PC-3 (cell line): ENCODE measurements at regions not wholly inside any gene's neighbourhood (a gene's known extent, or its start where the extent isn't known, plus 50 kb on each side); places are given as distances from the start of the nearest gene placed in this dataset.

Source experiments
- CTCF ChIP-seq: fragments of 300-600 bp; sonication (generic); conservative IDR thresholded peaks from 2 replicates; pipeline ENCODE4 v1.5.1; 2017; ENCODE audit warnings: antibody characterized with exemption, low read depth, mild to moderate bottlenecking, low read length
- EZH2 ChIP-seq: fragments of 300-600 bp; sonication (generic); IDR thresholded peaks from one replicate; pipeline ENCODE4 v1.6.1; 2017; ENCODE audit warnings: antibody characterized with exemption, mild to moderate bottlenecking, low read length; ENCODE audit not compliant: unreplicated experiment
- EZH2phosphoT487 ChIP-seq: fragments of 300-600 bp; sonication (generic); IDR thresholded peaks from 2 replicates; pipeline ENCODE4 v1.6.1; 2018; ENCODE audit warnings: mild to moderate bottlenecking, antibody characterized with exemption, low read length, borderline replicate concordance

DNA sequence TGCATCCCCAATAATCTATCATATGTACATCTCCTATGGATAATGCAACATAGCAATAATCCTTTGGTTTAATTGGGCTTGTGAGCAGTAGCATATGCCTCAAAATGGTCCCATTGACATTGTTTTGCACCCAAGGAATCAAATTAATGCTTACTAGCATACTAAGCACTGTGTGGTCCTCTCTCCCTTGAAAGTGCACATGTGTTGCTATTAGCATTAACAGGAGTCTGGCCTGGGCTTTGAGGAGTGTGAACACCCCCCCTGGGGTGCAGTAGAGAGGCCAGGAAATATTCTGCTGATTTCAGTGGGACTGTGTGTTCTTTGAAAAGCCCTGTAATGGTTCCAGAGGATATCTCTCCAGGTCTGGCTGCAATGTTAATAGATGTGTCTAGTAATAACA, 1148.4 kb downstream of the VRK1 start:
- TF ChIP-seq EZH2phosphoT487 (no peak), CTCF (no peak), EZH2 (no peak)
